ENCODE measurements at regions not wholly inside any gene's neighbourhood (a gene's known extent, or its start where the extent isn't known, plus 50 kb on each side); places are given as distances from the start of the nearest gene placed in this dataset.

GRCh38 chr12:91935296-91935695 is 210.3 kb downstream of the BTG1 start:
- Histone ChIP-seq H3K27me3 (no peaks in the 10 kb centered on the region), H3K27ac (no peak overlapping the region), H3K4me1 (no peaks in the 10 kb centered on the region), H3K36me3 (no peaks in the 10 kb centered on the region), H3K4me3 (no peak overlapping the region), H3K9me3 (no peaks in the 10 kb centered on the region)
- 69 to 83% methylated on average over 2 of the region's 2 CpGs for WGBS, 2 donors
- DNase-seq: no peak
- intact Hi-C loops (cut with DNase I): no loop called here
- TF ChIP-seq POLR2AphosphoS5 (IDR thresholded peaks at IDR 0.05) (no peak), CTCF (IDR thresholded peaks at IDR 0.05) (no peak), POLR2A (IDR thresholded peaks at IDR 0.05) (no peak), EP300 (IDR thresholded peaks at IDR 0.05) (no peak)

GRCh38 chr12:91931111-91931510 is 214.5 kb downstream of the BTG1 start:
- TF ChIP-seq POLR2A (IDR thresholded peaks at IDR 0.05) (no peak), POLR2AphosphoS5 (IDR thresholded peaks at IDR 0.05) (no peak), EP300 (IDR thresholded peaks at IDR 0.05) (no peak), CTCF (IDR thresholded peaks at IDR 0.05) (no peak)
- H3K4me3 ChIP-seq: no peak overlapping the region
- intact Hi-C loops (cut with DNase I): no loop called here
- H3K9me3 ChIP-seq: no peaks in the 10 kb centered on the region
- peak; percentile 64 for DNase-seq
- 9 to 44% methylated on average over 2 of the region's 2 CpGs for whole genome bisulfite sequencing, 2 donors
- H3K36me3 ChIP-seq: no peaks in the 10 kb centered on the region
- no peaks in the 10 kb centered on the region for H3K27me3 ChIP-seq
- no peak overlapping the region for H3K27ac ChIP-seq
- peaks cover 0 to 11% (median 4%) of the 10 kb centered on the region in 4 donors for H3K4me1 ChIP-seq

- DNase-seq: no peak
- no peaks in the 10 kb centered on the region for H3K9me3 ChIP-seq
- no peaks in the 10 kb centered on the region for H3K27me3 ChIP-seq
- 90 to 91% methylated on average over 2 of the region's 2 CpGs for WGBS, 2 donors
- no peak for TF ChIP-seq POLR2A (IDR thresholded peaks at IDR 0.05)
- no peak for TF ChIP-seq CTCF (IDR thresholded peaks at IDR 0.05)
- no peak for TF ChIP-seq EP300 (IDR thresholded peaks at IDR 0.05)
- H3K27ac ChIP-seq: no peak overlapping the region
- H3K4me1 ChIP-seq: peaks cover 0 to 11% (median 4%) of the 10 kb centered on the region in 4 donors
- no peak overlapping the region for H3K4me3 ChIP-seq
- intact Hi-C loops (cut with DNase I): no loop called here
- H3K36me3 ChIP-seq: no peaks in the 10 kb centered on the region
Measured at GRCh38 chr12:91928501-91928900, 217.1 kb downstream of the BTG1 start.

- no peak for TF ChIP-seq EP300 (IDR thresholded peaks at IDR 0.05)
- TF ChIP-seq POLR2AphosphoS5 (IDR thresholded peaks at IDR 0.05): peak in 2 of 4 donors; percentile 33 to 41
- no peak for TF ChIP-seq POLR2A (IDR thresholded peaks at IDR 0.05)
- DNase-seq: no peak
- H3K9me3 ChIP-seq: no peaks in the 10 kb centered on the region
- no peaks in the 10 kb centered on the region for H3K27me3 ChIP-seq
- H3K4me3 ChIP-seq: no peak overlapping the region
- H3K27ac ChIP-seq: no peak overlapping the region
- 17 to 56% methylated on average over 1 of the region's 1 CpG for WGBS, 2 donors
- peaks cover 0 to 11% (median 4%) of the 10 kb centered on the region in 4 donors for H3K4me1 ChIP-seq
- intact Hi-C loops (cut with DNase I): no loop called here
- H3K36me3 ChIP-seq: no peaks in the 10 kb centered on the region
Measured at GRCh38 chr12:91926848-91927247, 218.8 kb downstream of the BTG1 start.

- Histone ChIP-seq H3K36me3 (no peaks in the 10 kb centered on the region), H3K4me3 (no peak overlapping the region), H3K9me3 (no peaks in the 10 kb centered on the region), H3K4me1 (peaks cover 0 to 11% (median 4%) of the 10 kb centered on the region in 4 donors), H3K27me3 (no peaks in the 10 kb centered on the region), H3K27ac (no peak overlapping the region)
- no peak for TF ChIP-seq POLR2A (IDR thresholded peaks at IDR 0.05)
- TF ChIP-seq EP300 (IDR thresholded peaks at IDR 0.05): no peak
- TF ChIP-seq POLR2AphosphoS5 (IDR thresholded peaks at IDR 0.05): no peak
- no peak for TF ChIP-seq CTCF (IDR thresholded peaks at IDR 0.05)
- no peak for DNase-seq
- 94 to 98% methylated on average over 3 of the region's 3 CpGs for WGBS, 2 donors
- intact Hi-C loops (cut with DNase I): no loop called here
Measured at GRCh38 chr12:91924827-91925226, 220.8 kb downstream of the BTG1 start.

Measured in sigmoid colon (tissue), 6 donors.